GM12865 (cell line): ENCODE measurements at regions not wholly inside any gene's neighbourhood (a gene's known extent, or its start where the extent isn't known, plus 50 kb on each side); places are given as distances from the start of the nearest gene placed in this dataset.

Experiments
- DNase-seq: peaks from one replicate; pipeline ENCODE4 v3.0.0; 2010; ENCODE audit warnings: low read depth
- H3K4me3 ChIP-seq: 2 replicates; pipeline ENCODE4 v1.5.1; 2011; ENCODE audit warnings: mild to moderate bottlenecking, low read depth, low read length, control low read depth
- TF ChIP-seq, protein P1 (sequence below): IDR thresholded peaks from 2 replicates; pipeline ENCODE4 v1.5.1; 2011; ENCODE audit warnings: low read length, control low read depth, low read depth, inconsistent platforms; ENCODE audit not compliant: insufficient read depth; ENCODE audit errors: missing control alignments

DNA sequence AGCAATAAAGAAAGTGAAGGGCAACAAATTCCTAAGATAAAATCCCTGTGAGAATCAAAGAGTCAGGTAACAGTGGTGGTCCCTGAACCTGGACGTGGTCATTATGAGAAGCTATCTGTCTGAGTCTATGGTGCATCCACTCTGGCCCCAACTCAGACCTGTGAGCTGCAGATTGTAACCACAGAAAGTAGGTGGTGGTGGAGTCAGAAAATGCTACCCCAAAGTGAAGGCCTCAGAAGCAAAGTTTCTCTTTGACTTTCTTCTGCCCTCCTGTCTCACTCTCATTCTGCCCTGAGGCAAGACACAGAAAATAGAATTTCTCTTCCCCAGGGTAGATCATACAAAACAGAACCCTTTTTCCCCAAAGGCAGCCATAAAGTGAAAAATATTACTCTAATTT lies 84.1 kb upstream of the NEIL3 start:
- TF ChIP-seq, protein P1, sequence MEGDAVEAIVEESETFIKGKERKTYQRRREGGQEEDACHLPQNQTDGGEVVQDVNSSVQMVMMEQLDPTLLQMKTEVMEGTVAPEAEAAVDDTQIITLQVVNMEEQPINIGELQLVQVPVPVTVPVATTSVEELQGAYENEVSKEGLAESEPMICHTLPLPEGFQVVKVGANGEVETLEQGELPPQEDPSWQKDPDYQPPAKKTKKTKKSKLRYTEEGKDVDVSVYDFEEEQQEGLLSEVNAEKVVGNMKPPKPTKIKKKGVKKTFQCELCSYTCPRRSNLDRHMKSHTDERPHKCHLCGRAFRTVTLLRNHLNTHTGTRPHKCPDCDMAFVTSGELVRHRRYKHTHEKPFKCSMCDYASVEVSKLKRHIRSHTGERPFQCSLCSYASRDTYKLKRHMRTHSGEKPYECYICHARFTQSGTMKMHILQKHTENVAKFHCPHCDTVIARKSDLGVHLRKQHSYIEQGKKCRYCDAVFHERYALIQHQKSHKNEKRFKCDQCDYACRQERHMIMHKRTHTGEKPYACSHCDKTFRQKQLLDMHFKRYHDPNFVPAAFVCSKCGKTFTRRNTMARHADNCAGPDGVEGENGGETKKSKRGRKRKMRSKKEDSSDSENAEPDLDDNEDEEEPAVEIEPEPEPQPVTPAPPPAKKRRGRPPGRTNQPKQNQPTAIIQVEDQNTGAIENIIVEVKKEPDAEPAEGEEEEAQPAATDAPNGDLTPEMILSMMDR = no peak
- DNase-seq = peak; percentile 62
- no peak overlapping the region for H3K4me3 ChIP-seq

GRCh38 chr4:177227636-177228035 lies 82.0 kb upstream of the NEIL3 start:
- TF ChIP-seq, protein P1 = no peak
- no peak for DNase-seq
- no peak overlapping the region for H3K4me3 ChIP-seq

DNA sequence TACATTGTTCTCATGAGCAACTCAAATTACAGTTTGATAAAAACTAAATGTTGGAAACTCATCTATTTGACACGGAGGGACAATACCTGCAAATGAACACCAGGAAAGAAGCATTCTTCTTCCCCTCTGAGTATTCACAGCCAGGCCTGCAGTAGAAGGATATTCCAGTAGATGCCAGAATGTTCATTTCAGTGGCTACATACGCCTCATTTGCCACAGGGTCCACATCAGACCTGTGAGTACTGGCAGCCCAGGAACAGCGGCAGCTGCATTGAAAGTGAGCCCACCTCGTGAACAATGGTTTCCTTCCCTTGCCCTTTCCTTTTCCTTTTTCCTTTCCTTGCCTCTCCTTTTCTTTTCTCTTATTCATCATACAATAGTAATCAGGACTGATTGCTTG lies 81.1 kb upstream of the NEIL3 start:
- H3K4me3 ChIP-seq = no peak overlapping the region
- DNase-seq = no peak
- TF ChIP-seq, protein P1 = no peak

- H3K4me3 ChIP-seq = no peak overlapping the region
- TF ChIP-seq, protein P1 = no peak
- no peak for DNase-seq
Measured at GRCh38 chr4:177229331-177229730, 80.3 kb upstream of the NEIL3 start.

DNA sequence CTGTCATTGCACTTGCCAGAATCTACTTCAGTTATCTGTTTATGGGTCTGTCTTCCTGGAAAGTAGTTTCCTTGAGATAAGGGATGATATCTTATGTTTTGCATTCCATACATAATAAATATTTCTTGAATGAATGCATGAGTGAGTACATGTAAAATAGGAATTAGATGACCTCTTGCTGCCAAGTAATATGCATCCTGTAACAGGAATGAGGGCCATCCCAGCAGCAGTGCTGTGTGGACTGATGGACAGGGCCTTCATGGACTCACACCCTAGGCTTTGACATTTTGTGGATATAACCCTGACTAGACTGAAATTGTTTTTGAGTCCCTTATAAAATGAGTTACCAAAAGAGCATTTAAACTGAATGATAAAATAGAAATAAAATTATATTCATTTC lies 77.2 kb upstream of the NEIL3 start:
- H3K4me3 ChIP-seq = no peak overlapping the region
- TF ChIP-seq, protein P1 = no peak
- DNase-seq = no peak

GRCh38 chr4:177235026-177235425 lies 74.6 kb upstream of the NEIL3 start:
- H3K4me3 ChIP-seq = no peak overlapping the region
- TF ChIP-seq, protein P1 = no peak
- no peak for DNase-seq

- TF ChIP-seq, protein P1 = no peak
- no peak for DNase-seq
- no peak overlapping the region for H3K4me3 ChIP-seq
Measured at GRCh38 chr4:177236886-177237285, 72.8 kb upstream of the NEIL3 start.
